Progenitor cell of endocrine pancreas (in vitro differentiated cells): ENCODE measurements at regions not wholly inside any gene's neighbourhood (a gene's known extent, or its start where the extent isn't known, plus 50 kb on each side); places are given as distances from the start of the nearest gene placed in this dataset.

Experiments used
- DNase-seq: peaks from one replicate; pipeline ENCODE4 v3.0.0; 2021; ENCODE audit warnings: low spot score; ENCODE audit not compliant: unreplicated experiment
- H3K27ac Mint-ChIP-seq: 2 replicates; pipeline ENCODE4 v1.8.0; 2021; ENCODE audit warnings: mild to moderate bottlenecking, moderate library complexity, mixed read lengths
- H3K27me3 Mint-ChIP-seq: 2 replicates; pipeline ENCODE4 v1.8.0; 2021; ENCODE audit warnings: mixed read lengths
- H3K36me3 Mint-ChIP-seq: 2 replicates; pipeline ENCODE4 v1.8.0; 2022; ENCODE audit warnings: mixed read lengths; ENCODE audit not compliant: insufficient read depth
- H3K4me1 Mint-ChIP-seq: 2 replicates; pipeline ENCODE4 v1.8.0; 2021; ENCODE audit warnings: low read depth, mixed read lengths
- H3K4me3 Mint-ChIP-seq: 2 replicates; pipeline ENCODE4 v1.8.0; 2021; ENCODE audit warnings: low read depth, mild to moderate bottlenecking, moderate library complexity, mixed read lengths
- H3K9me3 Mint-ChIP-seq: 2 replicates; pipeline ENCODE4 v1.8.0; 2021; ENCODE audit warnings: low read depth, mixed read lengths
- CTCF ChIP-seq: fragments of 200-600 bp; sonication (generic); IDR thresholded peaks from one replicate; pipeline ENCODE4 v1.5.0; 2021; ENCODE audit warnings: antibody characterized with exemption, mild to moderate bottlenecking; ENCODE audit not compliant: unreplicated experiment

- H3K9me3 Mint-ChIP-seq = peaks cover 6% of the 10 kb centered on the region
- H3K27ac Mint-ChIP-seq = no peak overlapping the region
- no peaks in the 10 kb centered on the region for H3K36me3 Mint-ChIP-seq
- H3K27me3 Mint-ChIP-seq = peaks cover 27% of the 10 kb centered on the region
- TF ChIP-seq CTCF = peak; percentile 17
- DNase-seq = no peak
- H3K4me3 Mint-ChIP-seq = no peak overlapping the region
- no peaks in the 10 kb centered on the region for H3K4me1 Mint-ChIP-seq
Observed at GRCh38 chr5:153425914-153426313, 64.6 kb upstream of the GRIA1 start.

GRCh38 chr5:153429761-153430380, 60.6 kb upstream of the GRIA1 start:
- Mint-ChIP-seq H3K9me3 (peaks cover under 1% of the 10 kb centered on the region), H3K4me3 (no peak overlapping the region), H3K4me1 (peaks cover 11% of the 10 kb centered on the region), H3K36me3 (no peaks in the 10 kb centered on the region), H3K27ac (no peak overlapping the region), H3K27me3 (peaks cover 25% of the 10 kb centered on the region)
- TF ChIP-seq CTCF = no peak
- DNase-seq = no peak

- Mint-ChIP-seq H3K9me3 (no peaks in the 10 kb centered on the region), H3K4me1 (peaks cover 11% of the 10 kb centered on the region), H3K36me3 (no peaks in the 10 kb centered on the region), H3K4me3 (no peak overlapping the region), H3K27me3 (peaks cover 33% of the 10 kb centered on the region), H3K27ac (no peak overlapping the region)
- DNase-seq = no peak
- TF ChIP-seq CTCF = no peak
Observed at GRCh38 chr5:153432583-153432982, 57.9 kb upstream of the GRIA1 start.

GRCh38 chr5:153437251-153437650, 53.2 kb upstream of the GRIA1 start:
- Mint-ChIP-seq H3K9me3 (no peaks in the 10 kb centered on the region), H3K36me3 (no peaks in the 10 kb centered on the region), H3K27ac (no peak overlapping the region), H3K4me3 (no peak overlapping the region), H3K4me1 (peaks cover 16% of the 10 kb centered on the region), H3K27me3 (peaks cover 25% of the 10 kb centered on the region)
- DNase-seq = no peak
- no peak for TF ChIP-seq CTCF

- H3K27me3 Mint-ChIP-seq = peaks cover 25% of the 10 kb centered on the region
- no peak overlapping the region for H3K4me3 Mint-ChIP-seq
- no peak for TF ChIP-seq CTCF
- no peak overlapping the region for H3K27ac Mint-ChIP-seq
- H3K36me3 Mint-ChIP-seq = no peaks in the 10 kb centered on the region
- DNase-seq = no peak
- no peaks in the 10 kb centered on the region for H3K9me3 Mint-ChIP-seq
- peaks cover 5% of the 10 kb centered on the region for H3K4me1 Mint-ChIP-seq
Observed at GRCh38 chr5:153439130-153439529, 51.3 kb upstream of the GRIA1 start.
